HG03565 (cell line): ENCODE measurements at regions not wholly inside any gene's neighbourhood (a gene's known extent, or its start where the extent isn't known, plus 50 kb on each side); places are given as distances from the start of the nearest gene placed in this dataset.

Source experiments
- ATAC-seq: cut with Tn5 transposase; IDR thresholded peaks from one replicate; pipeline ENCODE4 v1.9.1; 2021; ENCODE audit warnings: mild to moderate bottlenecking, moderate library complexity; ENCODE audit not compliant: unreplicated experiment

DNA sequence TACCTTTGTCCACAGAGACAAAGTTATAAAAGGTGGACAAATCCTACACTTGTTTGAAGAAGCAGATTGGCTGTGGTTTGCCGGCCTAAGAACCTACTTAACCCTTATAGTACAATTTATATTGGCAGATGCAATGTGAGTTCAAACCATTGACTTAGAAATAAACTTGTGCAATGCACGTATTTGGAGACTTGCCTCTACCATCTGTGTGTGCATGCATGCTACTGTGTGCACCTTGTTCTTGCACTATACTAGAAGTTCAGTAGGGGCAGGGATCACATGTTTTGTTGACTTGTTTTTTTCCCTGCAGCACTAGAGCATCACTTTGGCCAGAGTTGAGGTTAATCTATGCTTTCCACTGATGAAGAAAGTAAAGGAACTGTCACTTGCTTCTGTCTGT lies 163.1 kb upstream of the SERP2 start:
- ATAC-seq = no peak

DNA sequence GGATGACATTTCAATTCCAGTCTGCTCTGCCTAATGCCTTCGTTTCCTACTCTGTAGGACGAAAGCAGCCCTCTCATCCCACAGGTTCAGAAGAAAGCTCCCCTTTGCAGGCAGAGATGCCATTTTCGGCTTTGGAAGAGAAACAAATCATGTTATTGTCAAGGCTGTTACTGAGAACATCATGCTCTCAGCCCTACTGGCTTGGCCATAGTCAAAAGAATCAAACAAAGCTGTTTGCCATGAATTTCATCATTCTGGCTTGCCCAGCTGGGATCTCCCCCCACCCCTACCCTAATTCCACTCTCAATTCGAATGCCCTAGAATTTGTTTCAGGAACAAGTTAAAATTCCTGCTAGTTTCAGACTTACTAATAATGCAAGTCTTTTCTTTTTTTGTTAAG lies 162.3 kb upstream of the SERP2 start:
- no peak for ATAC-seq

DNA sequence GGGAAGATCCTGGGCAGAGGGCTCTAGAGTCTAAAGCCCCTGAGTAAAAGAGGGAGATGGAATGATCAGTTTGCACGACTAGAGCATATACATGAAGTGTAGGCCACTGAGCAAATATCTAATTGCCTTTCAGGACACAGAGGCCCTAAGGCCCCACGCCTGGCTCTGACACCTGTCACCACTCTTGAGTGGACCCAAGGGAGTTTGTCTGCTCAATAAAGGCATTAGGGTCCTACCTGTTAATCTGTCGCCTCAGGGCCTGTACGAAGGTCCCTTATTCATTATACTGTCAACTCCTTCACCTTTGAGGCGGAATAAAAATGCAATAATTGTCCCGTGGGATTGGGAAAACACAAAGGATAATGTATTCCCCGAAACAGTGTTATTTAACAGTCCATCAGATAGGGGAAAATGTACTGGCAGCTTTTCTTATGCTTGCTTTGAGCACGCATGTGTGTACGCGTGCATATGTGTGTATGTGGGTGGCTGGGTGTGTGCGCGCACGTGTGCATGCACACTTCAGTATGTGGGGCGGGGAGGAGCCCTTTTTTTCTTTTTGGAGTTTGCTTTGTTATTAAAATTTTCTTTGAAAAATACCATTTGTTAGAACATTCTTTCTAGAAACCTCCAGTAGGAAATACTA lies 161.8 kb upstream of the SERP2 start:
- ATAC-seq = no peak

DNA sequence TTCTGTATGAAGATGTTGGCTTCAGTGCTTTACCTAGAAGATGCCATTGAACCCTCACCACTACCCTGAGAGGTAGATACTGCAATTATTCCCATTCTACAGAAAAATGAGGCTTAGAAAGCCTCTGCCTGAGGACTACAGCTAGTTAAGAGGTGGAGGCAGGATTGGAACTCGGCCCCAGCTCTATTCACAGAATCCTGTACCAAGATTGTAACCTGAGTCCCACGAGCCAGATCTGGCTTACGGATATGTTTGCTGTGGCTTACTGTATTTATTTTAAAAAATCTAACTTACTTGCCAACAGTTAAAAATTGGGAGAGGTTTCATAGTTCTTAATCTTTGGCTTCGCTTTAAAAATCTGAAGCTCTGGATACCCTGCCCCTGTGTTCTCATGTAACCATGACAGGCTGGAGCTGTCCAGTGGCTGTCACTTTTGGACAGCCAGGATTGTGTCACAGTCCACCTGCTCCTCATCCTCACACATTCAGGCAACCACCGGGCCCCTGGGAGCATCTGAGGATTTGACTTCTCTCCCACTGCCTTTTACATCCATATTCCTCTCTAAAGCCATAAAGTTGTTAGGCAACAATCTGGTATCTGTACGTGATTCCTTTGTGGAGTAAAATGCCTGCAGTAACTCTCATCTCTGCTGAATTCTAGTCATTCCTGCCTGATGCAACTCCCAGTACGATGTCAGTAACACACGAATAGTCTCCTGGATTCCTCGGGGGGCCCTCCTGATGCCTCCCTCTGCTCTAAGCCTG lies 160.8 kb upstream of the SERP2 start:
- ATAC-seq = no peak

DNA sequence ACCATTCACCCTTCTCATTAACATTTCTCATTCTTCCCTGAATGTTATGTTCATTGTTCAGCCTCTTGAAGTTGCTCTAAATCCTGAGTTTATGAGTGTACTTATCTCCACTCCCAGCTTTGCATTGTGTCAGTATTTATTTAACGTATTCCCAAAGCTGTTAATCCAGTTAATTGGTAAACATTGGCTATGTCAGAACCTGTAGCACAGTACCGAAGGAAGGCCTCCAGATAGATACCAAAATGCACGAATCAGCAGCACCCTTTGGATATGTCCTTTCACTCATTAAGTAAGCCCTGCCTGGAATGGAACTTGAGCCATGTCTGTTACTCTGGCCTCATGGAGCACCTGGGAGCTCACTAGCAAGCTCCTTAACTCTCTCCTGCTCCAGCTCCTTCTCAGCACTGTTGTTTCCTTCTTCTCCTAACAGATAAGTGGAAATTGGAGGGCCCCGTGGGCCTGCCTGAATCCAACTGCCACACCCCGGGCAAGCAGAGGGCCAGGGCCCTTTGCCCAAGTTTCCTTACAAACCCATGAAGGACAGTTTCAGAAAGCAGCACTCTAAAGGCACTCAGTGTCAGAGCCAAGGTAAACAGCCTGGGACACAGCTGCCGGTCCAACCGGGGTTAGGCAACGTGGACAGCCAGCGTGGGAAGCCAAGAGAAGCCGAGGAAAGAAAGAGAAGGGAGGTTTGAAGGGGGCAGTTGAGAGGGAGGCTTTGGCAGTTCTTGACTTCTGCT lies 155.0 kb upstream of the SERP2 start:
- ATAC-seq = no peak

DNA sequence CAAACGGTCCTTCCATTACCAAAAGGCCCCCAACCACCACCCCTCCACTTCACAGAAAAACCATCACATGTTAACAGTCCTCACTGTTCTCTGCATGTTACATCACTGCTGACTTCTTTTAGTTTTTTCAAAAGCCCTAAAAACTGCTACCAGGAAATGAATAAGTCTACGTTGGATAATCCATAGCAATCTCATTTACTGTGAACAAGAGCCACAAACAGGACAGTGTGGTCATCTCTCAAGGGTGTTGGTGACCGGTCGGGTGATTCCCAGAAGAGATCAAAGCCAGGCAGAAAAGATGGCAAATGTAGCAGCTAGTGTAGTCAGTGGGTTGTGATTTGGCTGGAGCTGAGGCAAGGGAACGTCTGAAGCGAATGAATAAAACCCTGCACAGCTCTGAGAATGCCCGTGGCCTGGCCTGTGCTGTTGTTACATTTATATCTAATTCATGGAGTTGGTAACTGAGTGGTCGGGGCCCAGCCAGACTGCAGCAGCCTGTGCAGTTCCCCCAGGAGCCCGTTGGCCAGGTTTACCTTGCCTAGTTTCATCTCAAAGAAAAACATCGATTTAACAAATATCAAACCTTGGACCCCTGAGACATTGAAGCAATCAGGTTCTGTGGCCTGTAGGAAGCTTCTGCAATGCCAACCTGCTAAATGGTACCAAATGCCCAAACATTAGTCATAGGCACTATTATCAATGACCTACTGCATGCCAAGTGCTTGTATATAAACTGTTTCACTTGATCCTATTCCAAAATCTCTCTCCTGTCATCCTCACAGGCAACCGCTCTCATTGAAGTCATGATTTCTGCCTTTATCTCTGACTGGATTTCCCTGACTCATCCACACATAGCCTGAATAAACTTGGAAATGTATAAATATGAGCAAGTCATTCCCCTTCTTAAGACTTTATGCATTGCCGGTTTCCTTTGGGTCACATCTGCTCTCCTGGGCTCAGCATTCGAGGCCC lies 153.8 kb upstream of the SERP2 start:
- ATAC-seq = no peak

DNA sequence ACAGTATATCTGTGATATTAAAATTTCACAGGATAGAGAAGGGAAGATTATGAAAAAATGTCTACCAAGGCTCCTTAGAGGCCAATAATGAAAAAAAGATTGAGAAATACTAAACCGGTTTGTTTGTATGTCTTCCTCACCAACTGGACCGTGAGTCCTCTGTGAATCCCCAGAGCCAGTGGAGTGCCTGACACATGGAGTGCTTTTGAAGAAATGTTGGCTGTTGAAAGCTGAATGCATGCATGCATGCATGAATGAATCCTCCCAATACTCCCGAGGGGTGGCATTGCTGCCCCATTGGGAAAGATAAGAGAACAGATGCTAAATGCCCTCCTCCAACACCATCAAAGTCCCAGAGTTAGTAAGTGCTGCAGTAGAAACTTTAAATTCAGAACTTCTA lies 152.7 kb upstream of the SERP2 start:
- ATAC-seq = no peak

DNA sequence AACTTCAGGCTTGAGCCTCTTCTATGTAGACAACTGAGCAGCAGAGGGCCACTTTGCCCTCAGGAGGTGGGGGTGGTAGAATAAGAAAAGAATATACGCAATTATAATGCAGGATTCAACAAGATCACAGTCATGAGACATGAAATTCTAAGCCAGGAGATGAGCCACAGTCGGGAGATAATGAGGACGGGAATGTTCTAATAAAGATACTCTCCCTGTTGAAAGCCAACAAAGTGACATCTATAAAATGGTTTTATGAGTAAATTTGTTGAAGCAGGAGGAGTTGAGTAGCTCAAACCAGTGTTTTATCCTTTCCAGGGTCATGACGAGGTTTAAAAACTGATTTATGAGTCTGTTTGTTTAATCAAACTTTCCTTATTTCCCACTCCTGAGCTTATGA lies 152.0 kb upstream of the SERP2 start:
- no peak for ATAC-seq

DNA sequence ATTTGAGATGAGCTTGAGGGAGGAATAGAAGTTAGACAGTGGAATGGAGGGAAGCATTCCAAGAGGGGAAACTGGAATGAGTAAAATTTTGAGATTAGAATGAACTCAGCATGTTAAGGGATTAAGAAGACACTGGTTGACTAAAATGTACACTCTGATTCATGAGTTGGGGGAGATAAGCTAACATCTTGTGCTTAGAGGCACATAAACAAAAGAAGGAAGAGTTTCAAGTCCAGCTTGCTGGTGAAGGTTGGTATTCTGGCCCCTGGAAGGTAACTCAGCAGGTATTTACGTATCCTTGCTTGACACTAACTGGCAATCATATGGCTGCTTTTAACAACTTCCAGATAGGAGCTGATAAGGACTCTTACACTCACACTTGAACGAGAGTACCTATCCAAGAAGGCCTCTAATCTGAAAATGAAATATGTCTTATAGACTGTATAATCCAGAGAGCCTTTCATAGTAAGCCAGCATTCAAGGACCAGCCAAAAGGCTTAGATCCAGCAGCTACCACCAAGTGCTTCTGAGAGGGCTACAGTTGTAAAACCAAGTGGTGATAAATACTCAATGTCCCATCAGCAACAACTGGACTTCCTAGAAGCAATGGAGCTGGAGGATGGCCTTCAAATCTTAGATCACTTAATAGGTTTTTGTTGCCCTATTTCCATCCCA lies 149.7 kb upstream of the SERP2 start:
- ATAC-seq = no peak

DNA sequence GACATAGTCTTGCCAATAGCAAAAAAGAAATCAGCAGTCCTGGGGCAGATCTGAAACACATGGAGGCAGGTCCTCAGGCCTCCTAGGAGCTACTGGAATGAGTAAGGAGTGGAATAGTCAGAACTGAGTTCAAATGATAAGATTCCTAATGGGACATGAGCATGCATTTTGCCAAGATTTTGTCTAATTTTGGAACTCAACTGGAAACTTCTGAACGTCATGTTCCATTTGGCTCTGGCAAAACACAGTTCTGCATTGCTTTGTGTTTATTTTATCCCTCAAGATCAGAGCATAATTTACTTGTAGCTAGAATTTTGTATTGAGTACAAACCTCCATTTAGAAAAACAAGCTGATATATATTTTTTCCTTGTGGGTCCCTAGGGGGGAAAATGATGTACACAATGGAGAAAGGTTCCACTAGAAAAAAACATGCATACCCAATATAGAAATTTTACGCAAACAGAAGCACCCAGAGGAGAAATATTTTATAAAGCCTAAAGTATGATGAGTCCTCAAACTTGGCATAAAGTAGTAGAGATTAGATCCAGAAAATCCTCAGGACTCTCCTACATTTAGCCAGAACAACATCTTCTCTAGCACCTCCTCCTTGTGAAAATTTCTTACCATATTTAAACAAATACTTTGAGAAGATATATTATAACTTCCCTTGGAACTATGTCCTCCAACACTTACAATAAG lies 149.0 kb upstream of the SERP2 start:
- no peak for ATAC-seq

DNA sequence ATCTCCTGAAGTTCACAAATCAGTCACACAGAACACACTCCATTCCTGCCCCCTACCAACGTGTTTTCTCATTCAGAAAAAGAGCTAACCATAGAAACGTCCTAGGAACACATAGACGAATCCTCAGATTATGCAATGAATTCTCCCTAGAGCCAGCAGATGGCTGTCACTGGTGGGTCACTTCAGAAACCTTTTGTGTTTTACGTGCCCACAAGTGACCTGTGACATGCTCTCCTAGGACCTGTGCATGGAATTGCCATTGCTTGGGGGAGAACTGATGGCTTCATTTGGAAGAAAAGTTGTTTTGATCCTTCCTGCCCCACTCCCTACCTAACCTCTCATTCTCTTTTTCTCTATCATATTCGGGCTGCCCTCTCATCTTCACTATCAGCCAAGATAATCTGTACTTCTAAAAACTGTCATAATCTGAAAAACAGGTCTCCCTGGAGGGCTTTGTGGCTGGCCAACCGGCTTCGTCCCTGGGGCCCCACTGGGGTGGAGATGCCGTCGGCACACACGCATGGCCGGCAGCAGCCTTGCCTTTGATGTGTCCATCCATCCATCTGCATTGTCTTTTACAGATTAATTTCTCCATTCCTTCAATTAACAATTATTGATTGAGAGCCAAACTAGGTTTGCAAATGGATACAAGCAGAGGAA lies 144.1 kb upstream of the SERP2 start:
- no peak for ATAC-seq

DNA sequence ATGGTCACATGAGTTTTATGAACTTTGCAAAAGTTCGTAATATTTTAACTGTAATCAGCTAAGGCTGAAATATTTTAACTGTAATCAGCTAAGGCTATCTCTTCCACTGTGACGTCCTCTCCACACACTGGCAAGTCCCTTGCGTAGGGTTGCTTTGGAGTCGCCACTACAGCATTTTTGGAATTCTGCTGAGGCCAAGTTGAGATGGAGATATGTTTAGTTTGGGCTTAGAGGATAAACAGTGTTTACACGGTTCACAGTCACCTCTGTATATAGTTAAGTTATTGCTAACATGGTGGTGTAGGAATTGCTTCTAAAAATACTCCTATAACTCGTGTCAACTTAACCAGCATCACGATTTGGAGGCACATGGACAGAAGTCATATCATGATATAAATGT lies 143.6 kb upstream of the SERP2 start:
- ATAC-seq = no peak

DNA sequence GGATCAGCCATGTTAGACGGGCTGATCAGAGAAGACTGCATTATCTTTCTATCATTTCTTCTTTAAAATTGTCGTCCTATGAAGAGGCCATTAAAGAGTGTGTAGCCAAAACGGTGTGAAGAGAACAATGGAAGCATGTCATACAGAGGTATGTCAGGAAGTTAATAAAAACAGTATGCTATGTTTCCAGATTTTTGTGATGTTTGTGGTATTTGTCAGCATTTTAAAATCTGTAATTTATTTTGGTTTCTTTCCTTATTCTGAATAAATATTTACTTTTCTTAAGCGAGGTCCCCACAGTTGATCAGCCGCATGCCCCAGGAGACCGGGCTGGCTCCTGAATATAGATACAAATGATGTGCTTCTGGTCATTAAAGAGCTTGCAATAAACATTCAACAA lies 142.9 kb upstream of the SERP2 start:
- ATAC-seq = no peak

DNA sequence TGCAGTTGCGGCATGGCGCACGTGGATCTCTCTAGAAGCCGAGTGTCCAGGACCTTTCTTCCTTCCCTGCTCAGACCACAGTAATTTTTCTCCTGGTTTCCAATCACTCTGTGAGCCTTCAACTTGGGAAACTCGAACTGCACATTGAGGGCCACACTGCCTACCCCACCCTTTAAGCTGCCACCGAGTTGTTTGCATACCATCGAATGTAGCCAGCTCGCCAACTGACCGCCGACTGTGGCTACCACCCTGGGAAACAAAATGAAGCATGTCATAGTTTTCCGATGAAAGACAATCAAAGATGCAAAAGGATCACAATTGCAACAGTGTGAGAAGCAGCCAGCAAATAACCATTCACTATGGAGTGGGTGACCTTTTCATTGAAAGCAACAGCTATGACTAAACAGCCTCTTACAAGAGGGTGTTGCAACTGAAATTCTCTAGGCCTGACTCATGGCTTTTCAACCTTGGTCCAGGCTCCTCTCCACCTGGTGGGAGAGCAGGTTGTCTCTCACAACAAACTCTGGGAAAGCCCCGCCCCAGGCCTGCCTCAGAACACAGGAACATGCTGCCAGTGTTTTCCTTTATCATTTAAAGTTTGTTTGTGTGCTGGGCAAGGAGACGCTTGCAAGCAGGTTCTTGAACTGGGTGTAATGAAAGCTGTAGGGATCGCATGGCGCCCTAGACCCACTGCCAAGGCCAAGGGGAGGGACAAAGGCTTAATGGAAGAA lies 141.7 kb upstream of the SERP2 start:
- no peak for ATAC-seq

DNA sequence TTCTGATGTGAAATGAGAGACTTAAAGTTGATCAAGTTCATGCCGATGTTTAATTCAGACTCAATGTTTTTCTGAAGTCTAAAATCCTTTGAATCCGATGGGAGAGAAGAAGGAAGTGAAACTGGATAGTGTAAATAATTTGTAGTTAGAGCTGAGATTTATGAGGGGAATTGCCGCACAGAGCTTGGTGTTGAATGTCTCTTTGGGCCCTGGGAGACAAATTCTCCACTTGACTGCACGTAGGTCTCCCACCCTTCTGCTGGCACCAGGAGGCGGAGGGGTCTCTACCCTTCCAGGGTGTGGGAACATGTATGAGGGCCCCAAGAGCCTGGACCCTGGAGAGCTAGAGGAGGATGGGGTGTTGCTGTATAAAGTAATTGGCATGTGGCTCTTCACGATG lies 140.8 kb upstream of the SERP2 start:
- ATAC-seq = no peak

DNA sequence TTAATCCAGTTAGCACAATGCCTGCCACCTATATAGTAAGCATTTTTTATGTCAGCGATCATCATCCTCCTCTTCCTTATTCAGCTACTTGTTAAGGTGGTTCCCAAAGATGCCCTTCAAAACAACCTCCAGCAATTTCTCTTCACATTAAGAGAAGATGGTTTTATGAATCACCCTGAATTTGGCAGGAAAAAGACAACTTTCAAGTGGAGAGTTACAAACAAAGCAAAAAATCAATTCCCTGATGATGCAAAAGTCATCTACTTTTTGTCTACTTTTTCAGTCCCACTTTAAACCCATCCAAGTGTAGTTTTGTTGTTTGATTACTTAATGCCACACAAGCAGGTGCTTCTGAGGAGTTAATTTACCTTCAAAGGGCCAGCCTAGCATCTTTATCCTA lies 139.1 kb upstream of the SERP2 start:
- no peak for ATAC-seq

DNA sequence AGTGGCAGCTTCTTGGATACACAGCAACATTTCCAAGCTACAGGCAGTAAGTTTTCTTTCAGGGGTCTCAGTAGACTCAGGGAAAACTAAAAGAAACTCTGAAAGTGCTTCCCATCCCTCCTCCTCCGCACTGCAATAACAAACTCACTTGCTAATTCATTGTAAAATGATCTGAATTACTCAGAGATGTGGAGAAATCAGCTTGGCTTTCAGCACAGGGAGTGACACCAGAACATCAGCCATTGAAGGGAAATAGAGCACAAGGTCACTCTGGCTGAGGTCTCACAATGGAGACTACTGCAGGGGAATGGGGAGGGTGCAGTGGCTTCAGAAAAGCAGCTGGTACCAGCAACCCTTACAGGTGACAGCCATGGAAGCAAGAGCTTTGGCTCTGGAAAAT lies 137.3 kb upstream of the SERP2 start:
- no peak for ATAC-seq

DNA sequence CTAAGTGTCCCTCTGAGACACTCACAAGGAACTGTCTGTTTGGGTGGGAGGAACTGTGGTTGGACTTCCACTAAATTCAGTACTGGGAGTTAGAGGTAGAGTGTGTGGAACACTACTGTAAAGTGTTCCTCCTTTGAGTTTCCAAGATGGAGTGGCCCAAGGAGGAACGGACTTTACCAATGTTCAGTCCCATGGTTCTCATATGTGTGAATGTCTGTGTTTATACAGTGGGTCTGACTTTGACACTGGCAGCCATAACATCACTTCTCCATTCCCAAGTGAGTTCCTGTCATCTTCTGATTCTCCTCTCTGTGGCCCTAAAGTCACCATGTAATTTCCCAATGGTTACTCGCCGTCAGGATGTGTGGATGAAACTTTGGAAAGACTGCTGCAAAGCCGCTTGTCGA lies 136.8 kb upstream of the SERP2 start:
- no peak for ATAC-seq
